ENCODE measurements at regions not wholly inside any gene's neighbourhood (a gene's known extent, or its start where the extent isn't known, plus 50 kb on each side); places are given as distances from the start of the nearest gene placed in this dataset.
A peak's percentile ranks its signal among the peaks of the same experiment; 100 is the strongest.

- Histone ChIP-seq H3K4me1 (ENCODE audit: insufficient read depth) (peaks cover 4% of the 10 kb centered on the region; the same call in 1 of the 2 replicates), H3K27ac (ENCODE audit: low read depth) (no peak overlapping the region), H3K36me3 (ENCODE audit: insufficient read depth) (no peaks in the 10 kb centered on the region), H3F3A (replicated peaks; ENCODE audit: low read depth) (no peaks in the 10 kb centered on the region), H3K4me2 (no peak overlapping the region), H3K27me3 (ENCODE audit: insufficient read depth) (no peaks in the 10 kb centered on the region), H3K9me2 (ENCODE audit: insufficient read depth) (peaks cover 8% of the 10 kb centered on the region; the same call in 1 of the 2 replicates), H2AFZ (no peak overlapping the region; the same call in 1 of the 2 replicates), H3K4me3 (no peak overlapping the region), H3K79me2 (replicated peaks; ENCODE audit: insufficient read depth) (no peaks in the 10 kb centered on the region), H4K20me1 (replicated peaks; ENCODE audit: insufficient read depth) (no peaks in the 10 kb centered on the region)
- Mint-ChIP-seq H3K27ac (no peak overlapping the region), H3K9me3 (peaks cover 2% of the 10 kb centered on the region; the same call in 1 of the 3 replicates), H3K36me3 (ENCODE audit: low read depth) (no peaks in the 10 kb centered on the region), H3K4me1 (peaks cover 13% of the 10 kb centered on the region), H3K27me3 (ENCODE audit: insufficient read depth, low read depth, poor library complexity) (peaks cover 2% of the 10 kb centered on the region), H3K4me3 (no peak overlapping the region)
- ATAC-seq (no peak), DNase-seq (ENCODE audit: low spot score) (no peak)
- TF ChIP-seq ETS1 (IDR thresholded peaks at IDR 0.05): no peak
These were observed 75.9 kb downstream of the RAD51AP2 start for GRCh38 chr2:17442334-17442733.

GRCh38 chr2:17441790-17442189, 76.5 kb downstream of the RAD51AP2 start:
- no peaks in the 10 kb centered on the region for H3K36me3 ChIP-seq (ENCODE audit: insufficient read depth)
- no peaks in the 10 kb centered on the region for H3K27me3 ChIP-seq (ENCODE audit: insufficient read depth)
- peaks cover 2% of the 10 kb centered on the region; the same call in 1 of the 3 replicates for H3K9me3 Mint-ChIP-seq
- TF ChIP-seq POLR2AphosphoS5 (IDR thresholded peaks at IDR 0.05; ENCODE audit: low read depth) (no peak), CTCF (conservative IDR thresholded peaks at IDR 0.05; ENCODE audit: low read depth in 2 of 2) (0 out of 4 replicates have a peak, but pooled peaks of 1 of the 2 experiments have one; percentile 7), ZNF462 (CRISPR knock-in tag; IDR thresholded peaks at IDR 0.05) (no peak), STAT1 (IDR thresholded peaks at IDR 0.05; ENCODE audit: unreplicated experiment) (no peak), JUNB (IDR thresholded peaks at IDR 0.05; ENCODE audit: unreplicated experiment) (no peak)
- ATAC-seq (no peak), DNase-seq (ENCODE audit: low spot score) (no peak)
- peak overlapping the region; percentile 48 for H2AFZ ChIP-seq
- H3F3A ChIP-seq (replicated peaks; ENCODE audit: low read depth): no peaks in the 10 kb centered on the region
- H3K9me2 ChIP-seq (ENCODE audit: insufficient read depth): peaks cover 8% of the 10 kb centered on the region; the same call in 1 of the 2 replicates
- no peak overlapping the region for H3K4me3 Mint-ChIP-seq
- H3K27ac Mint-ChIP-seq: peak overlapping the region; percentile 37; the same call in 1 of the 2 replicates
- no peak overlapping the region for H3K4me3 ChIP-seq
- peaks cover 4% of the 10 kb centered on the region; the same call in 1 of the 2 replicates for H3K4me1 ChIP-seq (ENCODE audit: insufficient read depth)
- no peak overlapping the region for H3K4me2 ChIP-seq
- H3K36me3 Mint-ChIP-seq (ENCODE audit: low read depth): no peaks in the 10 kb centered on the region
- no peak overlapping the region for H3K27ac ChIP-seq (ENCODE audit: low read depth)
- H4K20me1 ChIP-seq (replicated peaks; ENCODE audit: insufficient read depth): no peaks in the 10 kb centered on the region
- no peaks in the 10 kb centered on the region for H3K79me2 ChIP-seq (replicated peaks; ENCODE audit: insufficient read depth)
- H3K27me3 Mint-ChIP-seq (ENCODE audit: insufficient read depth, low read depth, poor library complexity): peaks cover 2% of the 10 kb centered on the region
- peaks cover 13% of the 10 kb centered on the region for H3K4me1 Mint-ChIP-seq

All from GM23338 (cell line).